ENCODE measurements at regions not wholly inside any gene's neighbourhood (a gene's known extent, or its start where the extent isn't known, plus 50 kb on each side); places are given as distances from the start of the nearest gene placed in this dataset.
"Not testable (repeated sequence)": the region's sequence is repeated elsewhere in the genome, so short reads cannot be mapped to it uniquely, and the experiment has no call there.

DNA sequence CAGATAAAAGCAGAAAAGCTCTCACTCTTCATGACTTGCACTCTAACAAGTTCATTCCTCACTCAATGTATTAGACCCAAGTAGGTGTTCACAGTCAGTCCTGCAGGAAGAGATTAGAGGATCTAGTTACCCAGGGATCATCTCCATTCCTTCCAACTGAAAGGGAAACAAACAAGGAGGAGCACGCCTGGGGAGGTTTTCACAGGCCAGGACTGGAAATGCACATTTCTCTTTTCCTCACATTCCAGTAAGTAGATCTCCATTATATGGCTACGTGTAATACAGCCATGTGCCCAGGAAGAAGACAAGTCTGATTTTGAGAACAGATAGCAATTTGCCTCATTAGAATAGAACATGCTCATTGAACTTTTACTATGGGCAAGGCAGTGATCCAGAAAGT, 1132.2 kb upstream of the FAM98A start:
- H3K4me1 ChIP-seq (ENCODE audit: control insufficient read depth, insufficient read depth, low read length, poor library complexity, severe bottlenecking), result no peaks in the 10 kb centered on the region
- no peaks in the 10 kb centered on the region for H3K27me3 ChIP-seq (replicated peaks; ENCODE audit: control insufficient read depth, insufficient read depth, low read length, poor library complexity, severe bottlenecking)
- no peak for DNase-seq
- peaks cover 3% of the 10 kb centered on the region for H3K9me3 ChIP-seq (ENCODE audit: control insufficient read depth, low read length)
- no peak overlapping the region for H3K4me3 ChIP-seq (ENCODE audit: insufficient read depth, low read depth, low read length, poor library complexity, severe bottlenecking)
- H3K27ac ChIP-seq (ENCODE audit: insufficient read depth, low read length, poor library complexity, severe bottlenecking), result no peak overlapping the region
- H3K36me3 ChIP-seq (ENCODE audit: control insufficient read depth, insufficient read depth, low read length), result no peaks in the 10 kb centered on the region

- DNase-seq, result no peak
- no peak overlapping the region for H3K4me3 ChIP-seq (ENCODE audit: insufficient read depth, low read depth, low read length, poor library complexity, severe bottlenecking)
- peaks cover 3% of the 10 kb centered on the region for H3K9me3 ChIP-seq (ENCODE audit: control insufficient read depth, low read length)
- no peaks in the 10 kb centered on the region for H3K36me3 ChIP-seq (ENCODE audit: control insufficient read depth, insufficient read depth, low read length)
- H3K27me3 ChIP-seq (replicated peaks; ENCODE audit: control insufficient read depth, insufficient read depth, low read length, poor library complexity, severe bottlenecking), result no peaks in the 10 kb centered on the region
- H3K4me1 ChIP-seq (ENCODE audit: control insufficient read depth, insufficient read depth, low read length, poor library complexity, severe bottlenecking), result no peaks in the 10 kb centered on the region
- no peak overlapping the region for H3K27ac ChIP-seq (ENCODE audit: insufficient read depth, low read length, poor library complexity, severe bottlenecking)
These were observed 1130.7 kb upstream of the FAM98A start for GRCh38 chr2:34729845-34730244.

DNA sequence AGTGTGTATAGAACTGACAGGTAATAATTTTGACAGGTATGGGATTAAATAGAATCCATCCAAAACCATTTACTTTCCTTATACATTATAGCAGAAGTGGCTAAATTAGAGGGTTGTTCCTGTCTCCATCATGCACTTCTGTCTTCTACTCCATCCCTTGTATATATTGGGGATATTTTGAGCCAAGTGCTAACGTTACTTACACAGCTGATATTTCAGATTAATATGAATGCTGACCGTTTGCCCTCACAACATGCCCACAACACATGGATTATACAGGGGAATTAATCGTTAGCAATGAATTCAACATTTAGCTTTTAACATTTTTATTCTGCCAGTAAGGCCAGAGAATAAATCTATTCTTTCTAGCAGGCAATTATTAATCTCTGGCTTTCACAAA, 1125.0 kb upstream of the FAM98A start:
- Histone ChIP-seq H3K27ac (ENCODE audit: insufficient read depth, low read length, poor library complexity, severe bottlenecking) (no peak overlapping the region), H3K36me3 (ENCODE audit: control insufficient read depth, insufficient read depth, low read length) (no peaks in the 10 kb centered on the region), H3K9me3 (ENCODE audit: control insufficient read depth, low read length) (no peaks in the 10 kb centered on the region), H3K4me3 (ENCODE audit: insufficient read depth, low read depth, low read length, poor library complexity, severe bottlenecking) (no peak overlapping the region), H3K4me1 (ENCODE audit: control insufficient read depth, insufficient read depth, low read length, poor library complexity, severe bottlenecking) (no peaks in the 10 kb centered on the region), H3K27me3 (replicated peaks; ENCODE audit: control insufficient read depth, insufficient read depth, low read length, poor library complexity, severe bottlenecking) (no peaks in the 10 kb centered on the region)
- no peak for DNase-seq

DNA sequence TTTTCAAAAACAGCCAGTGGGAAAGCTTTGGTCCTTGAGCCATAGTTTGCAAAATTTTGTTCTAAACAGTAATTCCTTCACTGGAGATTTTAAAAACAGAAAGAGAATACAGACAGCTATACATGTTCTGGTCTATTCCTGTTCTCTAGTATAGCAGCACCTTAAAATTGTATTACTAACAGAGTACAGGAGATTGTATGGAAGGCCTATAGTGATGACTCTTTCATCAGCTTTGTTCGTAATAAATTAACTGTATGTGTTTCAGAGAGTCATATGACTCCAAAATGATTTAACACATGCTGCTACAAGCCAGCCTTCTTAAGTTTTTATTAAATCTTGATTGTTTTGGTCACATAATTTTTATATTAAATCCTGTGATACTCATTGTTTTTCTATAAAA, 1124.6 kb upstream of the FAM98A start:
- Histone ChIP-seq H3K27ac (ENCODE audit: insufficient read depth, low read length, poor library complexity, severe bottlenecking) (no peak overlapping the region), H3K36me3 (ENCODE audit: control insufficient read depth, insufficient read depth, low read length) (no peaks in the 10 kb centered on the region), H3K4me3 (ENCODE audit: insufficient read depth, low read depth, low read length, poor library complexity, severe bottlenecking) (no peak overlapping the region), H3K4me1 (ENCODE audit: control insufficient read depth, insufficient read depth, low read length, poor library complexity, severe bottlenecking) (no peaks in the 10 kb centered on the region), H3K9me3 (ENCODE audit: control insufficient read depth, low read length) (no peaks in the 10 kb centered on the region), H3K27me3 (replicated peaks; ENCODE audit: control insufficient read depth, insufficient read depth, low read length, poor library complexity, severe bottlenecking) (no peaks in the 10 kb centered on the region)
- no peak for DNase-seq

DNA sequence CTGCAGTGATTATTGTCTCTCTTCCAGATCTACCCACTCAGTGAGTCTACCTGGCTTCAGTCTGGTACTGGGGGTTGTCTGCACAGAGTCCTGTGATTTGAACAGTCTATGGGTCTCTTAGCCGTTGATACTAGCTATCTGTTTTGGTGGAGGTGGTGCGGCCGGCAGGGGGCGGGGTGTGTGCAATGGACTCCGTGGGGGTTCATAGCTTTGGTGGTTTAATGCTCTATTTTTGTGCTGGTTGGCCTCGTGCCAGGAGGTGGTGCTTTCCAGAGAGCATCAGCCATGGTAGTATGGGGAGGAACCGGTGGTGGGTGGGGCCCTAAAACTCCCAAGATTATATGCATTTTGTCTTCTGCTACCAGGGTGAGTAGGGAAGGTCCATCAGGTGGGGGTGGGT, 1120.1 kb upstream of the FAM98A start:
- no peak for DNase-seq
- H3K36me3 ChIP-seq (ENCODE audit: control insufficient read depth, insufficient read depth, low read length), result no peaks in the 10 kb centered on the region
- H3K4me1 ChIP-seq (ENCODE audit: control insufficient read depth, insufficient read depth, low read length, poor library complexity, severe bottlenecking), result no peaks in the 10 kb centered on the region
- H3K27me3 ChIP-seq (replicated peaks; ENCODE audit: control insufficient read depth, insufficient read depth, low read length, poor library complexity, severe bottlenecking), result no peaks in the 10 kb centered on the region
- H3K27ac ChIP-seq (ENCODE audit: insufficient read depth, low read length, poor library complexity, severe bottlenecking), result no peak overlapping the region
- H3K9me3 ChIP-seq (ENCODE audit: control insufficient read depth, low read length), result no peaks in the 10 kb centered on the region
- no peak overlapping the region for H3K4me3 ChIP-seq (ENCODE audit: insufficient read depth, low read depth, low read length, poor library complexity, severe bottlenecking)

DNA sequence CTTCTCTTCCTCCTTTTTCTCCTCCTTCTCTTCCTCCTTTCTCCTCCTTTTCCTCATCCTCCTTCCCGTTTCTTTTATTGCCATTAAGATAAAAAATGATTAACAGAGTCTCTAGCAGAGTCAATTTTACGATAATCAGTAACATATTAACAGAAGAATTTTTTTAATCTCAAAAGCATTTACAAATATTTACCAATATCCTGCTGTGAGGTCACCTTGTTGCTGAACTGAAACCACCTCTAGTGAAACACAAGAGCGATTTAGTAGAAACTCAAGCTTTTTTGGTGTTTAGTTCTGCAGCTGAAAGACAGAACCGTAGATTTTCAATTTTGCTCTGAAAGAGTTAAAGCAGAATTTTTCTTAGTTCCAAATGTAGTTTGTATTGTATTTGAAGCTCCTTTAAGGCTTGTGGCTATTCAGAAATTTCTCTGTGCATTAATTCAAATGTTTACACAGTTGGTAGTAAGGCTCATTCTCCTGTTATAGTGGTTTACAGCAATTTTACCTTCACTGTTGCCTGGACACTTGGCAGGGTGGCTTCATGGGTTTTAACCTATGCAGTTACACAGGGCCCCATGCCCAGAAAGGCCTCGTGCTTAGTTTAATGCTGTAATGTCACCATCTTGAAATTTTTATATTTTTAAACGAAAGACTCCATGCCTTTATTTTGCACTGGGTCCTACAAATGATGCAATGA, 1106.6 kb upstream of the FAM98A start:
- Histone ChIP-seq H3K27ac (ENCODE audit: insufficient read depth, low read length, poor library complexity, severe bottlenecking) (no peak overlapping the region), H3K4me1 (ENCODE audit: control insufficient read depth, insufficient read depth, low read length, poor library complexity, severe bottlenecking) (no peaks in the 10 kb centered on the region), H3K36me3 (ENCODE audit: control insufficient read depth, insufficient read depth, low read length) (no peaks in the 10 kb centered on the region), H3K9me3 (ENCODE audit: control insufficient read depth, low read length) (no peaks in the 10 kb centered on the region), H3K4me3 (ENCODE audit: insufficient read depth, low read depth, low read length, poor library complexity, severe bottlenecking) (no peak overlapping the region), H3K27me3 (replicated peaks; ENCODE audit: control insufficient read depth, insufficient read depth, low read length, poor library complexity, severe bottlenecking) (no peaks in the 10 kb centered on the region)
- DNase-seq, result no peak

GRCh38 chr2:34703292-34703691, 1104.2 kb upstream of the FAM98A start:
- no peaks in the 10 kb centered on the region for H3K4me1 ChIP-seq (ENCODE audit: control insufficient read depth, insufficient read depth, low read length, poor library complexity, severe bottlenecking)
- no peak overlapping the region for H3K27ac ChIP-seq (ENCODE audit: insufficient read depth, low read length, poor library complexity, severe bottlenecking)
- DNase-seq, result no peak
- H3K9me3 ChIP-seq (ENCODE audit: control insufficient read depth, low read length), result no peaks in the 10 kb centered on the region
- no peak overlapping the region for H3K4me3 ChIP-seq (ENCODE audit: insufficient read depth, low read depth, low read length, poor library complexity, severe bottlenecking)
- H3K27me3 ChIP-seq (replicated peaks; ENCODE audit: control insufficient read depth, insufficient read depth, low read length, poor library complexity, severe bottlenecking), result no peaks in the 10 kb centered on the region
- H3K36me3 ChIP-seq (ENCODE audit: control insufficient read depth, insufficient read depth, low read length), result no peaks in the 10 kb centered on the region

DNA sequence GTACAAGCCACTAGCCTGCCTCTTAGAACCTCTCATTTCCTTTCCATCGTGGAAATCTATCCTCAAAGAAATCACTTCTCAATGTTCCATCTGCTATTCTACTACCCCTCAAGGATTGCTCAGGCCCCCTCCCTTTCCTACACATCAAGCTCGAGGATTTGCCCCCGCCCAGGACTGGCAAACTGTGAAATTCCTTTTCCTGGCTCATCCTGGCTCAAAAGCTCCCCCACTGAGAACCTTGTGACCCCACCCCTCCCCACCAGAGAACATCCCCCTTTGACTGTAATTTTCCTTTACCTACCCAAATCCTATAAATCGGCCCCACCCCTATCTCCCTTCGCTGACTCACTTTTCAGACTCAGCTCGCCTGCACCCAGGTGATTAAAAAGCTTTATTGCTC, 1103.3 kb upstream of the FAM98A start:
- H3K27ac ChIP-seq (ENCODE audit: insufficient read depth, low read length, poor library complexity, severe bottlenecking), result not testable (repeated sequence)

DNA sequence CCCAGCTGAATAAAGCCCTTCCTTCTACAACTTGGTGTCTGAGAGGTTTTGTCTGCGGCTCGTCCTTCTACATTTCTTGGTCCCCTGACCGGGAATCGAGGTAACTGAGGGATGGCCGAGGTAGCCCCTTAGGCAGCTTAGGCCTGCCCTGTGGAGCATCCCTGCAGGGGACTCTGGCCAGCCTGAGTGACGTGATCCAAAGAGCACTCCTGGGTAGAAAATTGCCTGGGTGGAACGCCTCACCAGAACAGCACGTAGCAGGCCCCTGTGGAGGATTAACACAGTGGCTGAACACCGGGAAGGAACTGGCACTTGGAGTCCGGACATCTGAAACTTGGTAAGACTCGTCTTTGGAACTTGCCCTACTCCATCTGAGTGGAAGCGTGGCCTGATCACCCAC, 1078.5 kb upstream of the FAM98A start:
- not testable (repeated sequence) for H3K4me3 ChIP-seq (ENCODE audit: insufficient read depth, low read depth, low read length, poor library complexity, severe bottlenecking); H3K36me3 ChIP-seq (ENCODE audit: control insufficient read depth, insufficient read depth, low read length); H3K27me3 ChIP-seq (replicated peaks; ENCODE audit: control insufficient read depth, insufficient read depth, low read length, poor library complexity, severe bottlenecking); H3K4me1 ChIP-seq (ENCODE audit: control insufficient read depth, insufficient read depth, low read length, poor library complexity, severe bottlenecking); H3K9me3 ChIP-seq (ENCODE audit: control insufficient read depth, low read length); DNase-seq; H3K27ac ChIP-seq (ENCODE audit: insufficient read depth, low read length, poor library complexity, severe bottlenecking)

More for the DNA sequence above, 1103.3 kb upstream of the FAM98A start:
- H3K4me1 ChIP-seq (ENCODE audit: control insufficient read depth, insufficient read depth, low read length, poor library complexity, severe bottlenecking); DNase-seq; H3K9me3 ChIP-seq (ENCODE audit: control insufficient read depth, low read length); H3K4me3 ChIP-seq (ENCODE audit: insufficient read depth, low read depth, low read length, poor library complexity, severe bottlenecking); H3K36me3 ChIP-seq (ENCODE audit: control insufficient read depth, insufficient read depth, low read length); H3K27me3 ChIP-seq (replicated peaks; ENCODE audit: control insufficient read depth, insufficient read depth, low read length, poor library complexity, severe bottlenecking): not testable (repeated sequence)

DNA sequence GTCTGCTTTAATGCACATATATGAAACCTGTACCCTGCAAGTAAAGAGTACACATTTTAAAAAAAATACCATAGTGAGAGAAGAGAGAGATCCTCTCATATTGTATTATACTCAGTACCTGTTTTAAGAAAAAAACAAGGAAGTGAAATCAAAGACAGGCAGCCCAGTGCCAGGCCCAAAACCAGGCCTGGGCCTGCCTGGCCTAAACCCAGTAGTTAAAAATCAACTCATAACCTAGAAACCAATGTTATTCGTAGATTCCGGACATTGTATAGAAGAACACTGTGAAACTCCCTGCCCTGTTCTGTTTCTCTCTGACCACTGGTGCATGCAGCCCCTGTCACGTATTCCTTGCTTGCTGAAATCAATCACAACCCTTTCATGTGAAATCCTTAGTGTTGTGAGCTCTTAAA, 1078.0 kb upstream of the FAM98A start:
- not testable (repeated sequence) for H3K9me3 ChIP-seq (ENCODE audit: control insufficient read depth, low read length); H3K4me1 ChIP-seq (ENCODE audit: control insufficient read depth, insufficient read depth, low read length, poor library complexity, severe bottlenecking); H3K27me3 ChIP-seq (replicated peaks; ENCODE audit: control insufficient read depth, insufficient read depth, low read length, poor library complexity, severe bottlenecking); H3K36me3 ChIP-seq (ENCODE audit: control insufficient read depth, insufficient read depth, low read length); H3K4me3 ChIP-seq (ENCODE audit: insufficient read depth, low read depth, low read length, poor library complexity, severe bottlenecking); H3K27ac ChIP-seq (ENCODE audit: insufficient read depth, low read length, poor library complexity, severe bottlenecking); DNase-seq
